ENCODE measurements at regions not wholly inside any gene's neighbourhood (a gene's known extent, or its start where the extent isn't known, plus 50 kb on each side); places are given as distances from the start of the nearest gene placed in this dataset.

DNA sequence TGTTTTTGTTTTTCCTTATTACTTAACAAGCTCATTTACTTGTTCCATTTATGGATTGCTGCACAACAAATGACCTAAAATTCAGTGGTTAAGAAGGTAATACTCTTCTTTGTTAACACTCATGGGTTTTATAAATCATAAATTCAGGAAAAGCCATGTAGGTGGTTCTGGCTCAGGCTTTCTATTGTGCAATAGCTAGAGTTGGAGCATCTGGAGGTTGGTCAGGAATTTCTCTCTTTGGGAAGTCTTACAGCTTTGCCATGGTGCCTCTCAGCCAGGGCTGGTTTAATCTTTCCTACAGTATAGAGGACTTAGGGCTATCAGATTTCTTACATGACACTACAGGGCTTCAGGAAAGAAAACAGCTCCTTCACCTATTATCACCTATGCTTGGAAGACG is 1677.1 kb downstream of the KCNT2 start:
- H3K79me2 ChIP-seq (ENCODE audit: low read depth), result no peaks in the 10 kb centered on the region
- H3K36me3 ChIP-seq, result no peaks in the 10 kb centered on the region
- H4K20me1 ChIP-seq (ENCODE audit: low read depth), result no peaks in the 10 kb centered on the region
- no peaks in the 10 kb centered on the region for H3K9me3 ChIP-seq (ENCODE audit: low read depth)
- no peak overlapping the region for H3K9ac ChIP-seq
- no peak overlapping the region for H3K27ac Mint-ChIP-seq
- H3K27me3 Mint-ChIP-seq (ENCODE audit: insufficient read depth, low read depth), result peaks cover 2% of the 10 kb centered on the region
- no peak for TF ChIP-seq EZH2phosphoT487 (IDR thresholded peaks at IDR 0.05)
- TF ChIP-seq, protein P1, sequence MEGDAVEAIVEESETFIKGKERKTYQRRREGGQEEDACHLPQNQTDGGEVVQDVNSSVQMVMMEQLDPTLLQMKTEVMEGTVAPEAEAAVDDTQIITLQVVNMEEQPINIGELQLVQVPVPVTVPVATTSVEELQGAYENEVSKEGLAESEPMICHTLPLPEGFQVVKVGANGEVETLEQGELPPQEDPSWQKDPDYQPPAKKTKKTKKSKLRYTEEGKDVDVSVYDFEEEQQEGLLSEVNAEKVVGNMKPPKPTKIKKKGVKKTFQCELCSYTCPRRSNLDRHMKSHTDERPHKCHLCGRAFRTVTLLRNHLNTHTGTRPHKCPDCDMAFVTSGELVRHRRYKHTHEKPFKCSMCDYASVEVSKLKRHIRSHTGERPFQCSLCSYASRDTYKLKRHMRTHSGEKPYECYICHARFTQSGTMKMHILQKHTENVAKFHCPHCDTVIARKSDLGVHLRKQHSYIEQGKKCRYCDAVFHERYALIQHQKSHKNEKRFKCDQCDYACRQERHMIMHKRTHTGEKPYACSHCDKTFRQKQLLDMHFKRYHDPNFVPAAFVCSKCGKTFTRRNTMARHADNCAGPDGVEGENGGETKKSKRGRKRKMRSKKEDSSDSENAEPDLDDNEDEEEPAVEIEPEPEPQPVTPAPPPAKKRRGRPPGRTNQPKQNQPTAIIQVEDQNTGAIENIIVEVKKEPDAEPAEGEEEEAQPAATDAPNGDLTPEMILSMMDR (IDR thresholded peaks at IDR 0.05), result no peak
- no peak for TF ChIP-seq EZH2 (IDR thresholded peaks at IDR 0.05)
- no peak overlapping the region for H3K4me3 ChIP-seq
- H3K9me3 Mint-ChIP-seq, result no peaks in the 10 kb centered on the region
- no peak overlapping the region for H3K4me2 ChIP-seq
- H3K27ac ChIP-seq, result no peak overlapping the region
- no peak for DNase-seq (ENCODE audit: low spot score)
- no peaks in the 10 kb centered on the region for H3K27me3 ChIP-seq
- H3K4me1 Mint-ChIP-seq, result no peaks in the 10 kb centered on the region
- H3K4me3 Mint-ChIP-seq, result no peak overlapping the region
- no peaks in the 10 kb centered on the region for H3K4me1 ChIP-seq
- no peak overlapping the region for H2AFZ ChIP-seq (replicated peaks)
- no peaks in the 10 kb centered on the region for H3F3A ChIP-seq (ENCODE audit: low read depth)
- H3K36me3 Mint-ChIP-seq, result no peaks in the 10 kb centered on the region

- H3K9me3 ChIP-seq (ENCODE audit: low read depth), result no peaks in the 10 kb centered on the region
- no peak overlapping the region for H3K4me2 ChIP-seq
- H3K27ac Mint-ChIP-seq, result no peak overlapping the region
- H3K4me1 Mint-ChIP-seq, result no peaks in the 10 kb centered on the region
- H3K27ac ChIP-seq, result no peak overlapping the region
- H3K4me3 Mint-ChIP-seq, result no peak overlapping the region
- no peaks in the 10 kb centered on the region for H3K27me3 ChIP-seq
- peaks cover 2% of the 10 kb centered on the region for H3K27me3 Mint-ChIP-seq (ENCODE audit: insufficient read depth, low read depth)
- H3F3A ChIP-seq (ENCODE audit: low read depth), result no peaks in the 10 kb centered on the region
- H4K20me1 ChIP-seq (ENCODE audit: low read depth), result no peaks in the 10 kb centered on the region
- no peak overlapping the region for H2AFZ ChIP-seq (replicated peaks)
- no peaks in the 10 kb centered on the region for H3K4me1 ChIP-seq
- no peak for DNase-seq (ENCODE audit: low spot score)
- H3K36me3 Mint-ChIP-seq, result no peaks in the 10 kb centered on the region
- no peak for TF ChIP-seq EZH2phosphoT487 (IDR thresholded peaks at IDR 0.05)
- TF ChIP-seq, protein P1 (IDR thresholded peaks at IDR 0.05), result no peak
- TF ChIP-seq EZH2 (IDR thresholded peaks at IDR 0.05), result no peak
- H3K9ac ChIP-seq, result no peak overlapping the region
- H3K79me2 ChIP-seq (ENCODE audit: low read depth), result no peaks in the 10 kb centered on the region
- H3K36me3 ChIP-seq, result no peaks in the 10 kb centered on the region
- H3K9me3 Mint-ChIP-seq, result no peaks in the 10 kb centered on the region
- no peak overlapping the region for H3K4me3 ChIP-seq
These were observed 1678.1 kb downstream of the KCNT2 start for GRCh38 chr1:194930132-194930531.

- H3K27me3 Mint-ChIP-seq (ENCODE audit: insufficient read depth, low read depth), result peaks cover 2% of the 10 kb centered on the region
- H3K36me3 Mint-ChIP-seq, result no peaks in the 10 kb centered on the region
- no peak overlapping the region for H3K4me3 Mint-ChIP-seq
- Histone ChIP-seq H3K4me1 (no peaks in the 10 kb centered on the region), H3K4me3 (no peak overlapping the region), H2AFZ (replicated peaks) (no peak overlapping the region), H4K20me1 (ENCODE audit: low read depth) (no peaks in the 10 kb centered on the region), H3K9me3 (ENCODE audit: low read depth) (no peaks in the 10 kb centered on the region), H3K79me2 (ENCODE audit: low read depth) (no peaks in the 10 kb centered on the region), H3K9ac (no peak overlapping the region), H3K27me3 (no peaks in the 10 kb centered on the region), H3K4me2 (no peak overlapping the region), H3F3A (ENCODE audit: low read depth) (no peaks in the 10 kb centered on the region), H3K36me3 (no peaks in the 10 kb centered on the region), H3K27ac (no peak overlapping the region)
- TF ChIP-seq EZH2phosphoT487 (IDR thresholded peaks at IDR 0.05) (no peak), EZH2 (IDR thresholded peaks at IDR 0.05) (no peak)
- TF ChIP-seq, protein P1 (IDR thresholded peaks at IDR 0.05), result no peak
- no peaks in the 10 kb centered on the region for H3K4me1 Mint-ChIP-seq
- no peak for DNase-seq (ENCODE audit: low spot score)
- H3K27ac Mint-ChIP-seq, result no peak overlapping the region
- H3K9me3 Mint-ChIP-seq, result no peaks in the 10 kb centered on the region
These were observed 1678.9 kb downstream of the KCNT2 start for GRCh38 chr1:194929357-194929756.

All from neural progenitor cell (in vitro differentiated cells).